ENCODE measurements at regions not wholly inside any gene's neighbourhood (a gene's known extent, or its start where the extent isn't known, plus 50 kb on each side); places are given as distances from the start of the nearest gene placed in this dataset.

- DNase-seq (ENCODE audit: low spot score in 2 of 2), result no peak
- TF ChIP-seq, protein P1, sequence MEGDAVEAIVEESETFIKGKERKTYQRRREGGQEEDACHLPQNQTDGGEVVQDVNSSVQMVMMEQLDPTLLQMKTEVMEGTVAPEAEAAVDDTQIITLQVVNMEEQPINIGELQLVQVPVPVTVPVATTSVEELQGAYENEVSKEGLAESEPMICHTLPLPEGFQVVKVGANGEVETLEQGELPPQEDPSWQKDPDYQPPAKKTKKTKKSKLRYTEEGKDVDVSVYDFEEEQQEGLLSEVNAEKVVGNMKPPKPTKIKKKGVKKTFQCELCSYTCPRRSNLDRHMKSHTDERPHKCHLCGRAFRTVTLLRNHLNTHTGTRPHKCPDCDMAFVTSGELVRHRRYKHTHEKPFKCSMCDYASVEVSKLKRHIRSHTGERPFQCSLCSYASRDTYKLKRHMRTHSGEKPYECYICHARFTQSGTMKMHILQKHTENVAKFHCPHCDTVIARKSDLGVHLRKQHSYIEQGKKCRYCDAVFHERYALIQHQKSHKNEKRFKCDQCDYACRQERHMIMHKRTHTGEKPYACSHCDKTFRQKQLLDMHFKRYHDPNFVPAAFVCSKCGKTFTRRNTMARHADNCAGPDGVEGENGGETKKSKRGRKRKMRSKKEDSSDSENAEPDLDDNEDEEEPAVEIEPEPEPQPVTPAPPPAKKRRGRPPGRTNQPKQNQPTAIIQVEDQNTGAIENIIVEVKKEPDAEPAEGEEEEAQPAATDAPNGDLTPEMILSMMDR (IDR thresholded peaks at IDR 0.05), result no peak
- no peak for TF ChIP-seq POLR2A (IDR thresholded peaks at IDR 0.05)
- WGBS, 2 donors, result 45 to 49% methylated on average over 2 of the region's 2 CpGs
- H3K4me3 ChIP-seq (ENCODE audit: low read depth, poor library complexity, severe bottlenecking), result no peak overlapping the region
- intact Hi-C loops (cut with DNase I; ENCODE audit: low total_unique reads), result no loop called here
Observed at GRCh38 chr12:30136696-30137095, 353.0 kb upstream of the TMTC1 start.

DNA sequence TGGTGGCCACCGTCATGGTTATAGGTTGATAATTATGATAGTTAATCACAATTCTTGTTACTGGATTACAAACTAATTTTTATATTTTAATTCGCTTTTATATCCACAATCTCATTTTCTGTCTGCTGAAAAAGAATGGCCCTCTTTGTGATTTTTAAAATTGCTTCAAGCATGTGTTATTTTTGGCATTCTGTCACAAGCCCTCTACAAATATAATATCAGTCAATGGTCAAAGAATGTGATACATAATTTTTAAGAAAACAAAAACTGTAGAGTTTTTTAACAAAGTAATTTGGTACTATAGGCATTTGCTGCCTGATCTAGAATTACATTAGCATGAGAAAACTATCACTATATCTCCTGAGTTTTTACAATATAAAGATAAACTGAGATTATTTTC, 352.0 kb upstream of the TMTC1 start:
- no peak for DNase-seq (ENCODE audit: low spot score in 2 of 2)
- H3K4me3 ChIP-seq (ENCODE audit: low read depth, poor library complexity, severe bottlenecking), result no peak overlapping the region
- TF ChIP-seq, protein P1 (IDR thresholded peaks at IDR 0.05), result no peak
- TF ChIP-seq POLR2A (IDR thresholded peaks at IDR 0.05), result no peak
- WGBS, 2 donors, result 61 to 64% methylated on average over 2 of the region's 2 CpGs
- intact Hi-C loops (cut with DNase I; ENCODE audit: low total_unique reads), result no loop called here

GRCh38 chr12:30134229-30134628, 350.5 kb upstream of the TMTC1 start:
- DNase-seq (ENCODE audit: low spot score in 2 of 2), result no peak
- intact Hi-C loops (cut with DNase I; ENCODE audit: low total_unique reads), result no loop called here
- TF ChIP-seq, protein P1 (IDR thresholded peaks at IDR 0.05), result no peak
- TF ChIP-seq POLR2A (IDR thresholded peaks at IDR 0.05), result no peak
- no peak overlapping the region for H3K4me3 ChIP-seq (ENCODE audit: low read depth, poor library complexity, severe bottlenecking)
- 89 to 92% methylated on average over 8 of the region's 8 CpGs for WGBS, 2 donors

DNA sequence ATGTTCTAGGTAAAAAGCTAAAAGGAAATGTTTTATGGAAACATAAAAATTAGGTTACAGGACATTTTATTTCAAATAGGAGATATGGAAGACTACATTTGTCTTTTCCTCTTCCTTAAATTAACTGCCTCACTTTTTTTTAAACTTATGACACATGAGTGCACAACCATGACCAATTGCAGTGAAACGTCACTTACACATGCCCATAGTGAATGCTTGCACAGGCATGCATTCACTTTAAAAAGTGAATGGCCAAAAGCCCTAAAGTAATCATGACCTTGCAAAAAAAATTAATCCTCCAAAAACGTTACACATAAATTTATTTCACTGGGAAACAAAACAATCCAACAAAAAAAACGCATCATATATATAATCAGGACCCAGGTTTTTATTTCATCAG, 343.2 kb upstream of the TMTC1 start:
- no peak for DNase-seq (ENCODE audit: low spot score in 2 of 2)
- H3K4me3 ChIP-seq (ENCODE audit: low read depth, poor library complexity, severe bottlenecking), result no peak overlapping the region
- WGBS, 2 donors, result 53 to 58% methylated on average over 3 of the region's 3 CpGs
- intact Hi-C loops (cut with DNase I; ENCODE audit: low total_unique reads), result no loop called here
- TF ChIP-seq, protein P1 (IDR thresholded peaks at IDR 0.05), result no peak
- no peak for TF ChIP-seq POLR2A (IDR thresholded peaks at IDR 0.05)

DNA sequence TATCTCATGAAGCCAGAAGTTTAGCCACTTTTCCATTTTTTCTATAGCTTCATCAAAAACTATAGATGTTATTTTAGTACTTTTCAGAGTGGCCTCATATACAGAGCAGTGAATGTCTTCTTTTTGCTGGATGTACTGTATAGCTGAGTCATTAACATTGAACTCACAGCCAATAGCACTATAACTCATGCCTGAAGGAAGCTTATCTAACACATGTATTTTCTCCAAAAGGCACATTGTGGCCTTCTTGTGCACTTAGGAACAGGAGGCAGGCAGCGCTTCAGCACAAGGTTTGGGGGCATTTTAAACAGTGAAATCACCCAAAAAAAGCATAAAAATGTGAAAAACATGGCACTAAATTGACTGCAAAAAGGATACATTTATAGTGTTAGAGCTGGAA, 336.8 kb upstream of the TMTC1 start:
- TF ChIP-seq, protein P1 (IDR thresholded peaks at IDR 0.05), result no peak
- intact Hi-C loops (cut with DNase I; ENCODE audit: low total_unique reads), result no loop called here
- no peak for DNase-seq (ENCODE audit: low spot score in 2 of 2)
- 88 to 90% methylated on average over 1 of the region's 1 CpG for WGBS, 2 donors
- no peak overlapping the region for H3K4me3 ChIP-seq (ENCODE audit: low read depth, poor library complexity, severe bottlenecking)

DNA sequence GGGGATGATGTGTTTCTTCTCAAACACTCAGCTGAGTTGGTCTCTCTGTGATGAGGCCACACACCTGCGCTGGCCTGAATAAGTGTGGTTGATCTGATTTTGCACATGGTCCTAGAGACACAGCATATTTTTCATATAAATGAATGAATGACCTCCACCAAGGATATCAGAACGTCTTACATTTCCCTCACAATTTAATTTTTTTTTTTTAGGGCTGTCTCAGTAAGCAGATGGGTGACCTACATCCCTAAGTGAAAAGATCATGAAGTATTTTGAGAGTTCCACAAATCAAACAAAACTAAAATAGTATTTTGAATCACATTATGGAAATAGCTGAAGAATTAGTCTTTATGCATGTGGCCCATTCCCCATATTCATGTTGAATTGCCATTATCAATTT, 333.7 kb upstream of the TMTC1 start:
- 66 to 70% methylated on average over 2 of the region's 2 CpGs for WGBS, 2 donors
- no peak for TF ChIP-seq POLR2A (IDR thresholded peaks at IDR 0.05)
- TF ChIP-seq, protein P1 (IDR thresholded peaks at IDR 0.05), result no peak
- DNase-seq (ENCODE audit: low spot score in 2 of 2), result no peak
- intact Hi-C loops (cut with DNase I; ENCODE audit: low total_unique reads), result no loop called here
- H3K4me3 ChIP-seq (ENCODE audit: low read depth, poor library complexity, severe bottlenecking), result no peak overlapping the region
